Activated T-helper 2 cell treated with anti-CD3 and anti-CD28 coated beads, Interferon-gamma antibody, Interleukin-2, Interleukin-4, amounts not matched to agents 10 μg/mL and 5 μg/mL and 100 μg/mL, durations not matched to agents 14 hours and 24 hours and 36 hours (primary cell): ENCODE measurements at regions not wholly inside any gene's neighbourhood (a gene's known extent, or its start where the extent isn't known, plus 50 kb on each side); places are given as distances from the start of the nearest gene placed in this dataset.

Source experiments
- DNase-seq: peaks from one replicate; pipeline ENCODE4 v3.0.0; 2021; ENCODE audit warnings: low spot score
- H3K27ac Mint-ChIP-seq: one replicate; pipeline ENCODE4 v1.8.0; 2021; ENCODE audit warnings: mixed read lengths
- H3K27me3 Mint-ChIP-seq: one replicate; pipeline ENCODE4 v1.8.0; 2021; ENCODE audit warnings: low read depth, mixed read lengths
- H3K36me3 Mint-ChIP-seq: one replicate; pipeline ENCODE4 v1.8.0; 2021; ENCODE audit warnings: low read depth, mixed read lengths
- H3K4me1 Mint-ChIP-seq: one replicate; pipeline ENCODE4 v1.8.0; 2021; ENCODE audit warnings: low read depth, mixed read lengths
- H3K4me3 Mint-ChIP-seq: one replicate; pipeline ENCODE4 v1.8.0; 2021; ENCODE audit warnings: low read depth, mild to moderate bottlenecking, moderate library complexity, mixed read lengths
- H3K9me3 Mint-ChIP-seq: one replicate; pipeline ENCODE4 v1.8.0; 2021; ENCODE audit warnings: mixed read lengths
- intact Hi-C: fragments of 100-400 bp; cut with micrococcal nuclease; formaldehyde crosslinking; loops from one replicate; pipeline ENCODE4 v1.15.1; 2023

GRCh38 chr13:79673310-79673992, 192.5 kb downstream of the NDFIP2 start:
- H3K27me3 Mint-ChIP-seq: peaks cover 5% of the 10 kb centered on the region
- no peak for DNase-seq
- no peaks in the 10 kb centered on the region for H3K36me3 Mint-ChIP-seq
- H3K9me3 Mint-ChIP-seq: no peaks in the 10 kb centered on the region
- intact Hi-C loops: no loop called here
- no peak overlapping the region for H3K4me3 Mint-ChIP-seq
- H3K4me1 Mint-ChIP-seq: no peaks in the 10 kb centered on the region
- no peak overlapping the region for H3K27ac Mint-ChIP-seq

GRCh38 chr13:79671420-79671819, 190.5 kb downstream of the NDFIP2 start:
- intact Hi-C loops: no loop called here
- H3K4me1 Mint-ChIP-seq: no peaks in the 10 kb centered on the region
- no peaks in the 10 kb centered on the region for H3K9me3 Mint-ChIP-seq
- H3K4me3 Mint-ChIP-seq: no peak overlapping the region
- no peak for DNase-seq
- peaks cover 8% of the 10 kb centered on the region for H3K27me3 Mint-ChIP-seq
- no peaks in the 10 kb centered on the region for H3K36me3 Mint-ChIP-seq
- H3K27ac Mint-ChIP-seq: no peak overlapping the region

- no peak for DNase-seq
- H3K27me3 Mint-ChIP-seq: peaks cover 13% of the 10 kb centered on the region
- H3K36me3 Mint-ChIP-seq: no peaks in the 10 kb centered on the region
- no peaks in the 10 kb centered on the region for H3K9me3 Mint-ChIP-seq
- no peak overlapping the region for H3K27ac Mint-ChIP-seq
- intact Hi-C loops: no loop called here
- H3K4me1 Mint-ChIP-seq: no peaks in the 10 kb centered on the region
- no peak overlapping the region for H3K4me3 Mint-ChIP-seq
Measured at GRCh38 chr13:79668201-79668752, 187.3 kb downstream of the NDFIP2 start.

- no peak for DNase-seq
- no peaks in the 10 kb centered on the region for H3K9me3 Mint-ChIP-seq
- intact Hi-C loops: no loop called here
- no peak overlapping the region for H3K4me3 Mint-ChIP-seq
- peaks cover 1% of the 10 kb centered on the region for H3K4me1 Mint-ChIP-seq
- peaks cover 14% of the 10 kb centered on the region for H3K27me3 Mint-ChIP-seq
- no peaks in the 10 kb centered on the region for H3K36me3 Mint-ChIP-seq
- no peak overlapping the region for H3K27ac Mint-ChIP-seq
Measured at GRCh38 chr13:79667771-79668170, 186.8 kb downstream of the NDFIP2 start.

- H3K27me3 Mint-ChIP-seq: peaks cover 22% of the 10 kb centered on the region
- H3K4me3 Mint-ChIP-seq: no peak overlapping the region
- no peaks in the 10 kb centered on the region for H3K36me3 Mint-ChIP-seq
- no peak for DNase-seq
- no peak overlapping the region for H3K27ac Mint-ChIP-seq
- no peaks in the 10 kb centered on the region for H3K9me3 Mint-ChIP-seq
- H3K4me1 Mint-ChIP-seq: peaks cover 17% of the 10 kb centered on the region
- intact Hi-C loops: no loop called here
Measured at GRCh38 chr13:79663977-79664636, 183.2 kb downstream of the NDFIP2 start.

GRCh38 chr13:79663435-79663834, 182.5 kb downstream of the NDFIP2 start:
- Mint-ChIP-seq H3K4me1 (peaks cover 17% of the 10 kb centered on the region), H3K9me3 (no peaks in the 10 kb centered on the region), H3K36me3 (no peaks in the 10 kb centered on the region), H3K4me3 (no peak overlapping the region), H3K27me3 (peaks cover 28% of the 10 kb centered on the region), H3K27ac (no peak overlapping the region)
- no peak for DNase-seq
- intact Hi-C loops: no loop called here

DNA sequence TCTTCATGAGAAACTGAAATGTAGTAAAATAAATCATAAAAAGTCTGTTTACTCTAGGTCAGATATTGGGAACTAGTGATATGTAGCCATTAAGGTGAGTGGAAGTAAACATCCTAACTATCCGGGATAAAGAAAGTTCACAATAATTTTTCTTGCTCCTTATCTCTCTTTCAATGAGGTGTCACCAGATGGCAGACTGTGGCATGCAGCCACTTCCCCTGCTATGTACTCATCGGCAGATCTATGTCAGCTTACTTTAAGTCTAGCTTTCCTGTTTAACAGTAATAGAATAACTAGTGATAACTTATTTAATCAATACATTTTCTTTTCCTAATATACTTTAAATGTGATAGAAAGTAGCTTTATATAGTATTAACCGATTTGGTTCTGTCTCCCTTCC, 181.9 kb downstream of the NDFIP2 start:
- no peak overlapping the region for H3K27ac Mint-ChIP-seq
- H3K36me3 Mint-ChIP-seq: no peaks in the 10 kb centered on the region
- H3K4me1 Mint-ChIP-seq: peaks cover 17% of the 10 kb centered on the region
- intact Hi-C loops: no loop called here
- DNase-seq: no peak
- H3K27me3 Mint-ChIP-seq: peaks cover 27% of the 10 kb centered on the region
- no peak overlapping the region for H3K4me3 Mint-ChIP-seq
- no peaks in the 10 kb centered on the region for H3K9me3 Mint-ChIP-seq

DNA sequence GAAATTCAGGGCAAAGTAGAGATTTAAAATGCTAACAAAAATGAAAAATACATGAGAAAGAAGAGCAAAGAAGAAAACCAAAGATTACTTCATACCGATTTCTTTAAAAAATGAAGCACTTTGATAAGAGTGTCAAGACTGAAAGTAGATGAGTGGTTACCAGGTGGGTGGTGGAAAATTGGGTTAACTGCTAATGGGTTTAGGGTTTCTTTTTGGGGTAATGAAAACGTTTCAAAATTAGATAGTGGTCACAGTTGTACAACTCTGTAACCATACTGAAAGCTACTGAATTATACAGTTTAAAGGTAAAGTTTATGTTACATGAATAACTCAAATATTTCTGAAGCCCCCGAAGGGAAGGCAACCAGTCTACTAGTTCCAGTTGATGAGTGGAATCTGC, 179.4 kb downstream of the NDFIP2 start:
- H3K4me1 Mint-ChIP-seq: peaks cover 17% of the 10 kb centered on the region
- peaks cover 32% of the 10 kb centered on the region for H3K27me3 Mint-ChIP-seq
- no peaks in the 10 kb centered on the region for H3K9me3 Mint-ChIP-seq
- H3K36me3 Mint-ChIP-seq: no peaks in the 10 kb centered on the region
- no peak for DNase-seq
- no peak overlapping the region for H3K4me3 Mint-ChIP-seq
- intact Hi-C loops: no loop called here
- no peak overlapping the region for H3K27ac Mint-ChIP-seq

DNA sequence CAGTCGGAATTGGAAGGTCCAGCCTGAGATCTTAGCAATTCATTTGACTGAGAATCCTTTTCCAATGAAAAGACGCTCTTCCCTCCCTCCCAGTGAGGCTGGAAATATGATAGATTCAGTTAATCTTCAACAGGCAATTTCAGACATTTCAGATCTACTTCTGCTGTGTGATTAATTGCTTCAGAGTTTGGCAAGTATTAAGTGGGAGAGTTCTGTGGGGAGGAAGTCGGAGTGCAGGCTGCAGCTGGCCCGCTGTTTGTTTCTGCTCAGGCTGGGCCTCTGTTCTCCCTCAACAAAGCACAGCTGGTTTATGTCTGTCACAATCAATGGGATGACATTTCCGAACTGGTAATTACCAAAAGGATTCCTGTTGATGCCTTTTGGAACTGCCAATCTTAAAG, 178.2 kb downstream of the NDFIP2 start:
- H3K9me3 Mint-ChIP-seq: no peaks in the 10 kb centered on the region
- H3K4me3 Mint-ChIP-seq: no peak overlapping the region
- H3K27me3 Mint-ChIP-seq: peaks cover 35% of the 10 kb centered on the region
- H3K4me1 Mint-ChIP-seq: peaks cover 17% of the 10 kb centered on the region
- no peak overlapping the region for H3K27ac Mint-ChIP-seq
- no peaks in the 10 kb centered on the region for H3K36me3 Mint-ChIP-seq
- no peak for DNase-seq
- intact Hi-C loops: no loop called here

DNA sequence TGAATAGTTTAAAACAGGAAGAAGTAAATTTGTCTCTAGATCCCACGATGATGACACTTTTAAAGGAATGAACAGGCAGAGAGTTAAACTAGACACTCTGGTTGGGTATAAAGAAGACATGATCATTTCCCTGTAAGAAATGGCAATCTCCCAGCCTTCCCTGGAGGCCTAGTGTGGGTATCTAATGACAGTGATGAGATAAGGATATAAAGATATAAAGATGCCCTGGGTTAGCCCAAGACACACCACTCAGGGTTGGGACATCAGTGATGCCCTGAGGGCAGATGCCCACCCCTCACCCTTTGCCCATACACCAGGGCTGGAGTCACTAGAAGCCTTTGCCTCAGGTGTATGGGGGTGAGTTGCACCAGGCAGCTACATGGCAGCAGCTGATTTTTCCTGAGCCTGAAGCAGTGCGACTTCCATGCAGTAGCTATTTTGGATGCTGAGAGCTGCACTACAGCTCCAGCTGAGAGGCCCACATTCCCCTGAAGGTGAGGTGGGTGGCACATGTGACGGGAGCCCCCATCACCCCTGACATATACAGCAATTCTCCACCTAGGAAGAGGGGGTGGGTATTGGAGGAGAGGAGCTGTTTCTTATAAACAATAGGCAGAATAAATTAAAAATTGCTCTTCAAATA, 177.5 kb downstream of the NDFIP2 start:
- Mint-ChIP-seq H3K4me1 (peaks cover 17% of the 10 kb centered on the region), H3K27me3 (peaks cover 34% of the 10 kb centered on the region), H3K9me3 (no peaks in the 10 kb centered on the region), H3K27ac (no peak overlapping the region), H3K36me3 (no peaks in the 10 kb centered on the region), H3K4me3 (no peak overlapping the region)
- intact Hi-C loops: no loop called here
- DNase-seq: no peak

DNA sequence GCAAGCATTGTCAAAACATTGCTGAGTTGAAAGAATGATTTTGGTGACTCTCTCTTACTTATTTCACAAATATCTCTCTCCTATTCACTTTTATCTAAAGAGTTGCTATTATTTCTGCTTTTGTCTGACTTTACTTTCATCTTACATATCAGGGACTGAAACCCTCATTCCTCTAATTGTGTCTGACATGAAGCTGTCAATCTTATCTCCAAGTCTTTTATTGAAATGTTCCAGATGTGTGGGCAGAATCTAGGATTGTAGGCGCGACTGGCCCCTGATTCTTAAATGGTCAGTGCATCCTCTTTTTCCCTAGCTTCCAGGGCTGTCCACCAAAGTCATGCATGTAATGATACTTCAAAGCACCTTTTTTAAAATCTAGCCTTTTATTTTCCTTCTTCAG, 174.6 kb downstream of the NDFIP2 start:
- intact Hi-C loops: no loop called here

DNA sequence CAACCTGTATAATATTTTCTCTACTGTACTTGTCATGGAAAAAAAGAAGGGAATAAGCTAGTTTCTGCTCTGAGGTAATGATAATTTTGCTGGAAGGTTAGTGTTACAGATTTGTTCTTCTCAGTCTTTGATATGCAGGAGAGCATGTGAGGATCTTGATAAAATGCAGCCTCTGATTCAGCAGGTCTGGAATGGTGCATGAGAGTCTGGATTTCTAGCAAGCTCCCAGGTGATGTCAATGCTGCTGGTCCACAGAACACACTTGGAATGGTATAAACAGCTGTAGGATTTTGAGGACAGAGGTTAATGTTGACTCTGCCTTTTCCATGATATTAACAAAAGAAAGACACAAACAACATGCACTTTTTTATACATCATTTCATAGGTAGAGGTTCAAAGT, 173.6 kb downstream of the NDFIP2 start:
- Mint-ChIP-seq H3K36me3 (no peaks in the 10 kb centered on the region), H3K27ac (no peak overlapping the region), H3K27me3 (peaks cover 29% of the 10 kb centered on the region), H3K4me1 (no peaks in the 10 kb centered on the region), H3K4me3 (no peak overlapping the region), H3K9me3 (no peaks in the 10 kb centered on the region)
- no peak for DNase-seq
- intact Hi-C loops: no loop called here

More for the DNA sequence above, 174.6 kb downstream of the NDFIP2 start:
- H3K4me3 Mint-ChIP-seq: no peak overlapping the region
- peaks cover 29% of the 10 kb centered on the region for H3K27me3 Mint-ChIP-seq
- H3K36me3 Mint-ChIP-seq: no peaks in the 10 kb centered on the region
- H3K9me3 Mint-ChIP-seq: no peaks in the 10 kb centered on the region
- H3K27ac Mint-ChIP-seq: no peak overlapping the region
- H3K4me1 Mint-ChIP-seq: peaks cover 3% of the 10 kb centered on the region
- no peak for DNase-seq

DNA sequence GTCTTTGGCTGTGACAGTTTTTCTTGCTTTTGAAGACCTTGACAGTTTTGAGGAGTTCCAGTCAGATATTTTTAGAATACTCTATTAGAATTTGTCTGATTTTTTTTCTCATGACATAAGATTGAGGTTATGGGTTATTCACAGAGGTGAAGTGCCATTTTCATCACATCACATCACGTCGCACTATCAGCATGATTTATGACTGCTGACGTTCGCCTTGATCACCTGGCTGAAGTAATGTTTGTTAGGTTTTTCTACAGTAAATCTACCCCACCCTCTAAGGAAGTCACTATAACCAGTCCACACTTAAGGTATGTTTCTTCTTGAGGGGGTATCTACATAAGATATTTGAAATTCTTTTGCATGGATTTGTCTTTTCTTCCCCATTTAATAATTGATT, 169.7 kb downstream of the NDFIP2 start:
- Mint-ChIP-seq H3K27me3 (peaks cover 19% of the 10 kb centered on the region), H3K27ac (no peak overlapping the region), H3K4me3 (no peak overlapping the region), H3K36me3 (no peaks in the 10 kb centered on the region), H3K4me1 (no peaks in the 10 kb centered on the region), H3K9me3 (no peaks in the 10 kb centered on the region)
- intact Hi-C loops: no loop called here
- no peak for DNase-seq
